ENCODE measurements at regions not wholly inside any gene's neighbourhood (a gene's known extent, or its start where the extent isn't known, plus 50 kb on each side); places are given as distances from the start of the nearest gene placed in this dataset.
"Not testable (repeated sequence)": the region's sequence is repeated elsewhere in the genome, so short reads cannot be mapped to it uniquely, and the experiment has no call there.

DNA sequence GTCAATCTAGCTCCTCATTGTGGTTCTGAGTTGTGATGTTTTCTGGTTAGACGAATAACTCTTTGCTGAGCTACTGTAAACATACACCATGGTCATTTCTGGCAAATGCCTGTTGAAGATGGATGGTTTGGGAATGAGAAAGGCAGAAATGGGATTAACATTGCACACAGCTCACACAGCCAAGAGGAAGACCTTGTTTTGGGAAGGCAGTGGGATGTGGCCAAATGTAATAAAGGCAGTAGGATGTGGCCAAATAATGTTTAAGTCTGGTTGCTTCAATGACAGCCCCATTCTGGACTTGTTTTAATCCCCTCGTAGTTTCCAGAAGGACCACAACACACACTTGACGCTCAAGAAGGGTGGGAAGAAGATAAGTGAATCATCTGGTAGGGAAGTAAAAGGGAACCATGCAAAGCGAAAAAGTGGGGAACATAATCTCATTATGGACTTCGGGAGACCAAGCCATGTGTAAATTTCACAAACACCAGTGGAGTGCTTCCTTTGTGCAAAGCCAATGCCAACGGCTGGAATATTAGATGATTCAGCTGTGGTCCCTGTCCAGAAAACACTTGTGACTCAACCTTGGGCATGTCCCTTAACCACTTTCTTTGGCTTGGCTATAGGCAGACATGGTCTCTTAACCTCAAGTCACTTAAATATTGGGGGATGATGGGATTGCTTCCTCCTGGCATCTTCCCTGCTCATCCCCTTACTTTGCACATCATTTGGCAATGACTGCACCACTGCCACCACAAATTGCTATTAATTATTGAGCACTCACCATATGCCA lies 284.4 kb upstream of the CRY1 start:
- DNase-seq = no peak

DNA sequence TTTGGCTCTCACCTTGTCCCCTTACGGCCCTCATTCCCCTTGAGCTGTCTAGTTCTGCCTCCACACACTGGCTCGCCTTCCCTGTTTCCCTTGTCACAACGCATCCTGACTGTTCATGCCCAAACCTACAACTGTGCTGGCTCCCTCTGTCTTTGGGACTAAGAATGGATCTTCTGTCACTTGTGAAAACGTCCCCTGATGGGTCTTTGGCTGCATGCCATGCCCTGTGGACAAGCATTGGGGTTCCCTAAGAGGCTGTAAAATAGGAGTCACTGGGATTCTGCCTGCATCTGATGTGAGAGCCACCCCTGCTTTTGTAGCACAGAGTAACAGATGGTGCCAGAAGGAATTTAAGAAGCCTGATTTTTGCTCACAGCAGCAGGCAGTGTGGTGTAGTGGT lies 285.3 kb upstream of the CRY1 start:
- DNase-seq = no peak

- DNase-seq = not testable (repeated sequence)
These were observed 285.9 kb upstream of the CRY1 start for GRCh38 chr12:107379142-107379851.

- no peak for DNase-seq
These were observed 286.7 kb upstream of the CRY1 start for GRCh38 chr12:107379852-107380567.

DNA sequence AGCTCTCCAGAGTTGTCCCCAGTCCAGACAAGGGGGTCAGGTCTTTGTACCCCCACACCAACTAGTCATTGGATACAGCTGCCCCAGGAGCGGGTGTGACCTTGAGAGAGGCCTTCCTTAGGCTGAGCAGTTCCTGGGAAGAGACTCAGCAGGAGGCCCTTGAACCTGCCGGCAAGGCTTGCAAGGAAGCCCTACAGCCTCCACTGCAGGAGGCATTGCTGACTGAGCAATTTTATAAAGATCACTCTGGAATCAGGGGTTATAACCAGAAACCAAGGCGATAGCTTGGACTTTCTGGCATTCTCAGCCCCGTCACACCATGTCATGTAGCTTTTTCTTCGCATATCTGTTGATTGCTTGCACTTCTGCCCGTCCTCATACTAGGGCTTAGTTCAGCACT lies 291.3 kb upstream of the CRY1 start:
- DNase-seq = no peak

- no peak for DNase-seq
These were observed 292.2 kb upstream of the CRY1 start for GRCh38 chr12:107385509-107385908.

DNA sequence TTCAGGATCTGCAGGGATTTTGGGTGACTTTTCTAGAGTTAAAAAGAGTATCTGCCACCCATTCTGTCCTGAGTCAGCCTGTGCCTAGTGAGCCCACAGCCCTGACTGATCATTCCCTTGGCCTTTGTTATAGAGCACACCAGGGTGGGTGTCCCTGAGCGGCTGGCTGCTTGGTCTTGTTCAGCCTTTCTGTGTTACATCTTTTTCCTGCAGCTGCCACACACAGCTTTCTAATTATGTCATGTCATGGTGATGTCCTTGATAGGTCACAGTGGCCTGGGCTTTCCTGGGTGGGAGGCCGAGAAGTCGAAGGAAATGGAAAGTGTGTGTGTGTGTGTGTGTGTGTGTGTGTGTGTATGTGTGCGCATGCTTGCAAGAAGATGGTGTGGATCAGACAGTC lies 293.2 kb upstream of the CRY1 start:
- DNase-seq = no peak

DNA sequence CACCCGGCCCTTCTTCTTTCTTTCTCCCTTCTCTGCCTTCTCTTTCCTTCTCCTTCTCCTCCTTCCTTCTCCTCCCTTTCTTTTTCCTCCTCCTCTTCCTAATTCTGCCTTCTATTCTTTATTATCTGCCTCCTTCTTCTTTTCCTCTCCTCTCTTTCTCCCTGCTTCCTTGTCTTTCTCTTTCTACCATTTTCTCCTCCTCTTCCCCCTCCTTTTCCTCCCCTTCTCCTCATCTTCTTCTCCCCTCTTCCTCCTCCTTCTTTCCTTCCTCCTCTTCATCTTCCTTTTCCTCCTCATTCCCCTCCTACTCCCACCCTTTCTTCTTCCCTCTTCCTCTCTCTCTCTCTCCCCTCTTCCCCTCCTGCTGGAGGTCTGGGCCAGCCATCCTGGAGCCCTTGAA lies 294.9 kb upstream of the CRY1 start:
- DNase-seq = no peak

- no peak for DNase-seq
These were observed 295.2 kb upstream of the PWP1 start for GRCh38 chr12:107390414-107390813.

DNA sequence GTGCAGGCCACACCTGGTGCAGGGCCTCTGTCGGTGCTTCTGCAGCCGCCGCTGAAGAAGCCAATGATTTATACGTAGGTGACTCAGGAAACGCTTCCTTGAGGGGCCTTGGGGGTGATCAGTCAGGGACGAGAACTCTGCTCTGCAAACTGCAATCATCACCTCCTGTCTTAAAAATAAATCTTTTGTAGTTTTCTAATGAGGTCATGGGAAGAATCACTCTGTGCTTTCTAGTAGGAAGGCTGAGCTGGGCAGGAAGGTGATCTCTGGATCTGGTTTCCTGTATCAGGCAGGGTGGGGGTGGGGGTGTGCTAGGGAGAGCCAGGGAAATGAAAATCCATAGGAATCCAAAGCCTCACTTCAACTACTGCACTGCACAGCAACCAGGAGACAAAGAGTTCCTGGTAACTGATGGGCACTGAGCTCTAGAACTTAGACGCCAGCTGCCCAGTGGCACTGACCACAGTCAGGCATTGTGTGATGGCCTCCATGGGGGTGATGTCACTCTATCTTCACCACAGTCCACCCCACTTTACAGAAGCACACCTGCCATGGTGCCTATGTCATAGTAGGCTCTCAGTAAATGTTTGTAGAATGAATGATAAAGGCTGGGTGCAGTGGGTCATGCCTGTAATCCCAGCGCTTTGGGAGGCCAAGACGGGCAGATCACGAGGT lies 292.4 kb upstream of the PWP1 start:
- no peak for DNase-seq

- no peak for DNase-seq
These were observed 290.9 kb upstream of the PWP1 start for GRCh38 chr12:107394693-107395092.

DNA sequence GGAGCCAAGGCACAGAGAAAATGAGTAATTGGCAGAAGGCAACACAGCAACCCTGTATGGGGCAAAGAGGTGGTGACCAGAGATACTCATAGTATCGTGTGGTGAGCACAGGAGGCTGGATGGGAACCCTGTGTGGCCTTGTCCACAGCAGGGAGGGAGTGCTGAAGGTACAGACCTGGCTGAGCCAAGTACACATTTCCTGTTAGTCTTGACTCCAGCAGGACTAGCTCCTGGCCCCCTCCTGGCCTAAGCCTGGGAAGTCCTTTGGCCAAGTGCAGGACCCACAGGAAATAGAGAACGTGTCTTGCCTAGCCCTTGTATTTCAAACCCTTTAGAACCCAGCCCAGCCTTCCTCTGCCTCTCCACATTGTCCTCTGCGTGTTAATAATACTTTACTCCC lies 289.8 kb upstream of the PWP1 start:
- DNase-seq = no peak

- no peak for DNase-seq
These were observed 288.6 kb upstream of the PWP1 start for GRCh38 chr12:107396991-107397390.

DNA sequence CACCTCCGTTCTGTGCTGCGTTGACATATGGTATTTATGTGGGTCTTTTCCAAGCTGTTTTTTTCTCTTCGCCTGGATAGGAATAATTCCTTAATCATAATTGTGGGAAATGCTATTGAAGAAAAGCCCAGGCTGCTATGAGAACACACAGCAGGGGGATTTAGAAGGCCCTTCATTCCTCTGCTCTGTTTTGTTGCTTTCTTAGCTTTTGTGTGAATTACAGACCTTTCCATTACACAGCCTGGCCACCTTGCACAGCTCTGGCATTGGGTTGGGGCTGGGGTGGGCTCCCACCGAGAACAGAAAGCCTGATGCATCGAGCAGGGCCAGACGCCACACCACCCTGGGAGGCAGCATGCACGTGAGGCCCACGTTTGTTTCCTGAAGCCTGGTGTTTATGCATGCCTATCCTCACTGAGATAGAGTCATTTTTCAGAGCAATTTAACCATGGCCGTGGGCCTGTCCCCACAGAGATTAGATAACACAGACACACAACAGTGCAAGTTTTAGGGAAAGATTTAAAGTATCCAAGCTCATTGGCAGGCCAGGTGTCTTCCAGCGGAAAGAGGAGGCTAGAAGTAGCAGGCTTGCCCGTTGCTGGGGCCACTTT lies 287.6 kb upstream of the PWP1 start:
- DNase-seq = no peak

DNA sequence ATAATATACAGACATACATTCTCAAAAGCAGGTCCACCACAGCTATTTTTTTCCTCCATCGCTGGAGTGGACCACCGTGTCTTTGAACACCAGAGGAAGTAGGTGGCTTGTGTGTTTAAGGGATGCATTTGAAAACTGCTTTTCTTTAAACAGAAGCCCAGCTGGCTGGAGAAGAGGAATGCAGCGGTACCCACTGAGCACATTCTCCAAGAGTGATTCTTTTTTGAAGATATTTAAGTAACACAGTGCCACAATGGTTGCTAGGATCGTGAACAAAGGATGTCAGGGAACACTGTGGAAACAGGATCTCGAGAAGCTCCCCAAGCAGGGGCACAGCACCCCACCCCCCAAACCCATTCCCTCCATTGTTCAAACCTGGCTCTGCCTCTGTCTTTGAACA lies 286.6 kb upstream of the PWP1 start:
- no peak for DNase-seq

DNA sequence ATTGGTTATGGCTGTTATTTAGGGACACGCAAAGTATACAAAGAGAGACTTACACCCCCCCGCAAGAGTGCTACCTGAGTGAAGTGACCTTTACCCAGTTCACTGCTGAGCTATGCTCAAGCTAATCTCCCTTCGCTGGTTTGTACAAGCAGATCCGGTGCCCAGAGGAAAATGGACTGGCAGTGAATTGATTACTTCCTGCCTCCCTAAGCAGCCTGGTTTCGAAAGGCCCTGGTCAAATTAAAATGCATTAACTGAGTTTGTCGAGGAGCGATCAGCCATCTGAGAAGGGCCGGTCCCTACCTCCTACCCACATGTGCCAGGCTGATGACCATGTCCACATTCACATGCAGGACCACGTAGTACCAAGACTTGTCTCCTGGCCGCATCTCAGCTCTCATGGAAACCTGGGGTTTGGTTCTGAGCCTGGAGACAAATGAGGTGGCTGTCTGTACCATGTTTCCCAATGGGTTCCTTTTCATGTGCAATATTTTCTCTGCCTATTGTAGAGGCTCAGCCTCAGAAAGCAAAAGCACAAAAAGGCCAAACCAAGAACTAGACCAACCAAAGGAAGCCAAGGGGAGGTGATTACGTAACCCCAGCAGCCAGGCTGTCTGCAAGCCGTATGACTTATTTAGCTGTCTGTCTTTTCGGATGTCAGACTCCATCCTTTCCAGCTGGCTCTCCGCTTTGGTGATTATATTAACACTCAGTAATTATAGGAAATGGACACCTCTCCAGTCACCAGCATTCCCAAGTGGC lies 284.7 kb upstream of the PWP1 start:
- peak in 1 of 2 donors; percentile 13 for DNase-seq

- peak; percentile 64 to 70 for DNase-seq
These were observed 283.3 kb upstream of the PWP1 start for GRCh38 chr12:107402041-107403022.

GRCh38 chr12:107404981-107405380 lies 280.6 kb upstream of the PWP1 start:
- peak; percentile 20 to 31 for DNase-seq

DNA sequence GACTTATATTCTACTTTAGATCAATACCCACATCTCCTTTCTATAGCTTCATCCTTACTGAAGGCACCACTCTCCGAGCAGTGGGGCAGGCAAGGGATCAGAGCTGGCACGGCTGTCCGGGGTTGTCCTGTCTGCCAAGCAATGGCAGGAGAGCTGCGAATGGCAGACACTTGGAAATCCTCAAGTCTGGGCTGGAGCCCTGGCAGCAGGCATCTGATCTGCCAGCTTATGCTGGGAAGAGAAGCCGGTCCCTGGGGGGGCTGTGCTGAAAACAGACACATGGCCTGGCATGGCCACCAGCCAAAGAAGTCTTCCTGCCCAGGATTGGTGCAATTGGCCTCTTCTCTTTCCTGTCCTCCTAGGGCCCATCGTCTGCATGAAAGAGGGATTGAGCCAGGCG lies 280.2 kb upstream of the PWP1 start:
- DNase-seq = no peak

GRCh38 chr12:107406932-107407331 lies 278.7 kb upstream of the PWP1 start:
- DNase-seq = no peak
